GM23338 (cell line): ENCODE measurements at regions not wholly inside any gene's neighbourhood (a gene's known extent, or its start where the extent isn't known, plus 50 kb on each side); places are given as distances from the start of the nearest gene placed in this dataset.

Experiments
- CTCF ChIP-seq, 2 experiments: fragments of 200-600 bp in 1 of 2; sonication (generic) in 1 of 2; conservative IDR thresholded peaks; 2 replicates each; pipeline versions ENCODE4 v1.5.1 to v1.6.1; 2016 to 2017; ENCODE audit warnings: antibody characterized with exemption in 2 of 2, low read depth in 2 of 2, mild to moderate bottlenecking in 2 of 2, moderate library complexity in 1 of 2
- POLR2AphosphoS5 ChIP-seq: IDR thresholded peaks from 2 replicates; pipeline ENCODE4 v1.6.1; 2016; ENCODE audit warnings: antibody characterized with exemption, low read depth

- no peak for TF ChIP-seq CTCF (conservative IDR thresholded peaks at IDR 0.05; ENCODE audit: low read depth in 2 of 2)
- TF ChIP-seq POLR2AphosphoS5: no peak
These were observed 62.3 kb upstream of the ZFR start for GRCh38 chr5:32506799-32507198.
